ENCODE measurements at regions not wholly inside any gene's neighbourhood (a gene's known extent, or its start where the extent isn't known, plus 50 kb on each side); places are given as distances from the start of the nearest gene placed in this dataset.
"Not testable (repeated sequence)": the region's sequence is repeated elsewhere in the genome, so short reads cannot be mapped to it uniquely, and the experiment has no call there.

DNA sequence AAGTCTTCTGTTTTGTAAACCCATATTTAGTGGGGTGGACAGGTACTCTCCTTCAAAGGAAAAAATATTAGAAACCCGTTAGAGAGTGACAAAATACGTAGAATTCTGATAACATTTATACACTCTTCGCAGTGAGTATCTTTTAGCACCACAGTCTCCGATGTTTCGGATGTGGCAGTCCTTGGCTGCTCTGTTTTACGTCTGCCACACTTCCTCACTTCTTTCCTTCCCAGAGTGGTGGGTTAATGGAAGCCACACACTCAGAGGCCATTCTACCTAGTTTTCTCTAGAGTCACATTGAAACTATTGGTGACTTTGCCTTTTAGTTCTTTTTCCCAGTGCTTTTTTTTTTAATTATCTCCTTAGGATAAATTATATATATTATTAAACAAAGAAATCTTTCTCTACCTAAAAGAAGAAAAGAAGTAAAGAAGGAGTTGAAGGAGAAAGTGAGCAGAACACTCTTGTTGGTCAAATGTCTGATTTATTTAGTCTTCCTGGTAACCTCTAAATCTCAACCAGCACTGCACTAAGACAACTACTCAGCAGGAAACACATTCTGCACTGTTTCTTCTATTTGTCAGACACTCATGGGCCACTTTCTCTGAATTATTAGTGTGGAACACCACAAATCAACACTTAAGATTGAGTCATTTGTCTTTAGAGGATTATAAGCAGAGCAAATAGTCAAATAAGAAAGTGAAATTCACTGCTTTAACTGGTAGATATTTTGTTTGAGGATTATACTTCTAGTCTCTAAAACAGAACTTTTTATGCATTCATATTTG lies 451.3 kb upstream of the TMEFF2 start:
- no peak for DNase-seq (ENCODE audit: low spot score)

DNA sequence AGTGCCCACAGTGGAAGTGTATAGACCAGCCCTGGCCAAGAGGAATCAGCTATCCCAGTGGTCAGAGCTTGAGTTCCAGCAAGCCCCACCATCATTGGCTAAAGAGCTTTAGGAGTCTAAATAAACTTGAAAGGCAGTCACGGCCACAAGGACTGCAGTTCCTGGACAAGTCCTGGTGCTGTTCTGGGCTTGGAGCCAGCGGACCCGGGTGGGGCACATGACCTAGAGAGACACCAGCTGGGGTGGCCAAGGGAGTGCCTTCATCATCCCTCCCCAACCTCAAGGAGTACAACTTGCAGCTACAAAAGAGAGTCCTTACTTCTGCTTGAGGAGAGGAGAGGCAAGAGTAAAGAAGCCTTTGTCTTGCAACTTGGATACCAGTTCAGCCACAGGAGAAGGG lies 439.8 kb upstream of the TMEFF2 start:
- DNase-seq (ENCODE audit: low spot score): no peak

DNA sequence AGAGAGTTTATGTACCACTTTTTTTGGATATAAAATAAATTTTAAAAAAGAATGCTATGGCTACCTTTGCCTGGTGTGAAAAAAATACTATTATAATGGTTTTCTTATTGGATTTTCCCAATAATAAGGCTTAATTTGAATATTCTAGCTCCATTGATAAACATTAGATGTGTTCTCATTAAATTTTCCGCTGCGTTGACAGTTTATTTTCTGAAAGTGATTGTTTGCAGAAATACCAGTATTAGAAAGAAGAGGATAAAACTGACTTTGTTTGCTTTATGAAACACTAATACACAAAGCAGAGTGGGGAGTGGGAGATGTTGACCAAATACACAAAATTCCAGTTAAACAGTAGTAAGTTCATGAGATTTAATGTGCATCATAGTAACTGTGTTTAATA lies 433.3 kb upstream of the TMEFF2 start:
- no peak for DNase-seq (ENCODE audit: low spot score)

DNA sequence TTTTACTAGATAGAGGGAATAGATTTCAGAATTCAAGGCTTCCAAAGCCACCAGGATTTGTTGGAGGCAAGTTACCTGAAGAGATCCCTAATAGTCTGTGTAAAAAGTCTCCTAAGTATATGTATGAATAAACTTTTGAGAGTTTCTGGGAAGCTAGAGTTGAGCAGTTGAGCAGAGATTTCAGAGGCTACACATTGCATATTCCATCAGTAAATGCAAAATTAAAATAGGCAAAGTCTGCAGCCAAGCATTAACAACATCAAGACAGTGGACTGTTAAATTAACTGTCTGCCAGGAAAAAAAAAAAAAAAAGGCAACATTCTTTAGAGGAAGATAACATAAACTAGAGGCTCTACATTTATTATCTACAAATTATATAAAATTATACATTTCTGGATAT lies 420.4 kb upstream of the TMEFF2 start:
- DNase-seq (ENCODE audit: low spot score): no peak

DNA sequence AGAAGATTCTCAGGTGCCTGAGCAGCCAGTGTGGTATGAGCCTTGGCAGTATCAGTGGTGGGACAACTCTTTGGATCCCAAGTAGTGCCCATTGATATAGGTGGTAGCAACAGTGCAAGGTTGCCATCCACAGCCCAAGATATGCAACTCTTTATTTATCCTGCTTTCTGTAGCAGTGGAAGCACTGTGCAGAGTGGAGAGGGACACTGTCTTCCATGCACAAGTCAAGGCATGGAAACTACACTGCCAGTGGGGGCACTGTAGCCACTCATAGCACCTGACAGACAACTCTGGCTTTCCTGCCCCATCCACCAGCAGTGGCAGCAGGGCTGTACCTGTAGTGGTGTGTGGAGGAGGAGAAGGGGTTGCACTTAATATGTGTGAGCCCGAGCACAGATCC lies 409.6 kb upstream of the TMEFF2 start:
- no peak for DNase-seq (ENCODE audit: low spot score)

DNA sequence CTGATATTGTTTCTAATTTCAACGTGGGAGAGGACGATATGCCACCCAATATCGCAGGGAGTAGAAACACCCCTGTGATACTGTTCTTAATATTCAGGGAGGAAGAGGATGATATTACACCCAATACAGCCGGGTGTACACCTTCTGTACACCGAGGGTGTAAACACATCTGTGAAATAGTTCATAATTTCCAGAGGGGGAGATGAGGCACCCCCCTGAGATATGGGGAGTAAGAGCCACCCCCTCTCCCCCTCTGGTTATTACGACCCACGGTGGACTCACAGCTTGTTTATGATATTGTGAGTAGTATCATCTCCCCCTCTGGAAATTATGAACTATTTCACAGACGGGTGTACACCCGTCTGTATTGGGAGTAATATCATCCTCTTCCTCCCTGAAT lies 403.9 kb upstream of the TMEFF2 start:
- DNase-seq (ENCODE audit: low spot score): not testable (repeated sequence)

DNA sequence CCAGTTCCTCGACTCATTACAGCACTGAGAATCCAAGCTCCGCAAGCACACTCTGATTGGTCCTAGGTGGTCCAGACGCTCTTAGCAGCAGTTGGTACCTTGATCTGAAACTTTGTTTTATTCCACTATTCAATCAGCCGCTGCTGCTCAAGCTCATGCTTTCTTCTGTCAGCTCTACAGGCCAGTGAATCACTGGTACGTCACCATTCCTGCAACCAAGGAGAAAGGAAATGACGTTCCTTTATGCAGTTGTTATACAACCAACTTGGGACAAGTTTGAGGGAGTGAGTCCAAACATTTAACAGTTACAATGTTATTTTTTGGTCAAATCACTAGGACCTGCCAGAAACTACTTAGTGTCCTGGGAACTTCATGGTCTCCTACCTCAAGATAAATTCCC lies 398.8 kb upstream of the TMEFF2 start:
- no peak for DNase-seq (ENCODE audit: low spot score)

DNA sequence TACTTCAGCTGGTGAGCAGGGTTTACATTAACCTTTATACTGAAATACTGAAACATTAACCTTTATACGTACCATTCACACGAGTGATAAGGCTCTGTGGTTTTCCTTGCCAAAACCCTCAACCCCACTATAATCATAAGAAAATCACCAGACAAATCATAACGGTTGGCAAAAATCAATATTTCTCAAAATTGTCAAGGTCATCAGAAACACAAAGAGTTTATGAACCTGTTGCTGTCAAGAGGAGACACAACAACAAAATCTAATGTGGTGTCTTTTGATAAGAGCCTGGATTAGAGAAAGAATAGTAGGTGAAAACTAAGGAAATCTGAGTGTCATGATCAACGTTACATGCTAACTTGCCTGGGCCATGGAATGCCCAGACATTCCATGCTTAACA lies 396.9 kb upstream of the TMEFF2 start:
- no peak for DNase-seq (ENCODE audit: low spot score)

DNA sequence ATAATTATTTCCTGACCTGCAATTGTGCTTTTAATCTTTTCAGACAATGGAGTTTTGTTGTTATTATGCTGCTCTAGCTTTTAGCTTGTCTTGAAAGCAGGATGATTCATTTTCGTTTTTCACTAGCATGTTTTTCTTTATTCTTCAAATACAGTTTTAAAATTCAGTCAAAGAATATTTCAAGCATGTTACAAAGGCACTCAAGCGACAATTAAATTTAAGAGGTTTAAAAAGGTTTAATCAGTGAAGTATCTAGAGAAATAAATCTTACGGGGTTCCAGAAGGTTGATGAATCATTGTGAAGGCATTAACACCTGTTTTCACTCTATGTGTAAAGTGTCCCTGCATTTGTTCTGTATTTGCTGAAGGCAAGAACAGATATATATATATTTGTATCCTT lies 390.7 kb upstream of the TMEFF2 start:
- no peak for DNase-seq (ENCODE audit: low spot score)

DNA sequence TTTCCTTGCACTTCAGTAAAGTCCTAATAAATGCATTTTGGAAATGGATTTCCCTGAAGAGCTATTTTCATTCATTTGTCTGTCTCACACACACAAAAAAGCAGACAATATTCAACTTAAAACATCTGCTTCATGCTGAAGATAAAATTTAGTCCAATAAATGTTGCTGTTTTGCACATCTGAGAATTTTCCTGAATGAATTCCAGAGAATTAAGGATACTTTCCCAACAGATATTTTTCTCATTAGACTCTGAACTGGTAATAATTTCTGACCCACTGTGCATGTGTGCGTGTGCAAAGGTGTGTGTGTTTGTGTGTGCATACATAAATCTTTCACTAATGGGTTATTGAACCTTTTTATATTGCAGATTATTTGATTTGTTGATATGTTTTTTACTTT lies 390.2 kb upstream of the TMEFF2 start:
- DNase-seq (ENCODE audit: low spot score): no peak

DNA sequence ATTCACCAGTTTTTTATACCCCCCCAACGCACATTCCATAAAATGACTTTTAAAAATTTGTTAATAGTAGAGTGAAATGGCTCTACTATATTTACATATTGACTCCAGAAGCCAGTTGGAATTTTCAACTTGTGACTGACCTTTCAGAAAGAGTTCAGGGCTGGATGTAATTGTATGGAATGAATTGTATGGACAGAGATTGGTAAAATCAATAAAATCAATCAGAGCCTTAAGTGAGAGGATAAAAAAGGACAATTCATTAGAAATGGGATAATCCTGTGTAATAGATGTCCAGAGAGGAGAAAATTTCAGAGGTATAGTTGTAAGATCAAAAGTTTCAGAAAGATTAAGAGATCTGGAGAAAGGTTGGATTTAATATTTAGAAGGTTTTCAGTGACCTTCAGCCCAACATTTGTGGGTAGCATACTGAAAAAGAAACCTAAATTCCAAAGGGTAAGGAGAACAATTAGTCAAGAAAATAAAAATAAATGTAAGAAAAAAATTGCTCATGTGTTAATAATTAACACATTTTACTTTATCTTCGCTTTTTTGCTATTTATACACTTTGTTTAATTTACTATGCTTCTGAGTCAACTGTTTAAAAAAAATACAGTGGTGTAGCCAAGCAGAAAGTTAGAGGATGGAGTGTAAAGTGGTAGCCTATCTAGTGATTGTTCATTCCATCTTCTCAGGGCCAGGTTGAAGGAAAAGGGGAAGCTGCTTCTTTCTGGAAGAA lies 385.4 kb upstream of the TMEFF2 start:
- no peak for DNase-seq (ENCODE audit: low spot score)

DNA sequence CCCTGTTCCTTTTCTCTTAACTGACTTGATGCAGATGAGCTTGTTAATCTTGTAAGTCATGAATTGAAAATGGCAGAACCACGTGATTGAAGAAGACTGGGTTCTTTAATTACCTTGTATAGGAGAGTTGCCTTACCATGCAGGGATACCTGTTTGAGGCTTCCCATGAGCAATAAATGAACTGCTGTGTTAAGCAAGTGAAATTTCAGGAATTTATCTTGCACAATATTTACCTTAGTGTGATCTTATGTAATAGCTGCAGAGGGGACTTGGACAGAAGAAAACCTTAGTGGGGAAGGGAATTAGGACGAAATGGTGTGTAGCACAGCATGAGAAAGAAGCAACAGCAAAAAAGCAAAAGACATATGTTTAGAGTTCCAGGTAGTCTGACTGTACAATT lies 384.0 kb upstream of the TMEFF2 start:
- DNase-seq (ENCODE audit: low spot score): no peak

DNA sequence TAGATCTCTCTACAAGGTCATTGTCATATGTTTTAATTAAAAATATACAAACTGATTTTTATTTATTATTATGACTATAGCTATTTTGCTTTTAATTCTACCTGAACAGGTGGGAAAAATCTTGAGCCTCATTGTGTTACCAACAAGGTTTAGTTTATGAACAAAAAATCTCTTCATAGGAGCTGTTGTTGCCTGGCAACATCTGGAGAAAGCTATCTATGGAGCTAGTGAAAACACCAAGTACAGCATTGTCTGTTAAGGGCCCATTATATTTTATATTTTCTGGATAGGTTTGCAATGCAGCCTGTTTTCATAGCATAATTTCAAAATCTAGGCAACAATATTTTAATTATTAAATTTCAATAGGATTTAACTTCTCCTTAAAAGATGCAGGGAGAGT lies 383.0 kb upstream of the TMEFF2 start:
- no peak for DNase-seq (ENCODE audit: low spot score)

DNA sequence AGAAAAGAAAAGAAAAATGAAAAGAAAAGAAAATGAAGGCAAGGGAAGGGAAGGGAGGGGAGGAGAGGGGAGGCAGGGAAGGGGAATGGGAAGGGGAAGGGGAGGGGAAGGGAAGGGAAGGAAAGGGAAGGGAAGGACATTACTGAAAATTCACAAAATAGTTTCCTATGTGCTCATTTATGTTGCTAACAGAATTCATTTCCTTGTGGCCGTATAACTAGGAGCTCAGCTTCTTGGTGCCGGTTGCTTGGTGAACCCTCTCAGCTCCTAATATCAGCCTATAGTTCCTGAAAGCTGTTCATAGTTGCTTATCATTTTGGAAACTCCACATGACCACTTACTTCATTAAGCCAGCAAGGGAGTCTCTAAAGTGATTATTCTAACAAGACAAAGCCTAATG lies 379.8 kb upstream of the TMEFF2 start:
- no peak for DNase-seq (ENCODE audit: low spot score)

DNA sequence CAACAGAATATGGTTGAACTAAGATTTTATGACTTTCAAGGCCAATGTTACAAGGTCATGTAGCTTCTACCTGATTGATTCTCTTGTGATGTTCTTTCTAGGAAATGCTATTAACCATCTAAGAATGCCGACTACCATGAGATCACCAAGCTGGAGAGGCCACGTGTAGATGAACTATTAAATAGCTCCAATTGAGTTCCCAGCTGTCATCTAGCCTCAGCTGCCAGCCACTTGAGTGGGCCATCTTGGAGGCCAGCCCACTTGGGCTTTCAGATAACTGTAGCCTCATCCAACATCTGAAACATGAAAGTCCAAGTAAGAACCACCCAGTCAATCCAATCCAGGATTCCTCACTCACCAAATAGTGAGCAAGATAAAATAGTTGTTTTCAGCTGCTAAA lies 376.9 kb upstream of the TMEFF2 start:
- no peak for DNase-seq (ENCODE audit: low spot score)

DNA sequence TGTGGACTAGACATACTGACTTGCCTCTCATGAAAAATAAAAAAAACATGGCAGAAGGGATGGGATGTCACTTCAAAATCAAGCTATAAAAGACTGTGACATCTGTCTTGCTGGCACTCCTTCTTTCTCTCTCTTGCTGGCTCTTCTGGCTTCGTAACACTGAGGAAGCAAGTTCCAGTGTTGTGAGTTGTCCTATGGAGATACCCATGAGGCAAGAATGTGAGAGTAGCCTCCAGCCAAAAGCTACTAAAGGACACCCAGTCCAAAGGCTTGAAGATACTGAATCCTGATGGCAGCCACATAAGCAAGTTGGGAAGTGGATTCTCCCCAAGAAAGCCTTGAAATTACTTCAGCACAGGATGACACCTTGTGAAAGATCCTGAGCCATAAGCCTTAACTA lies 376.1 kb upstream of the TMEFF2 start:
- no peak for DNase-seq (ENCODE audit: low spot score)

DNA sequence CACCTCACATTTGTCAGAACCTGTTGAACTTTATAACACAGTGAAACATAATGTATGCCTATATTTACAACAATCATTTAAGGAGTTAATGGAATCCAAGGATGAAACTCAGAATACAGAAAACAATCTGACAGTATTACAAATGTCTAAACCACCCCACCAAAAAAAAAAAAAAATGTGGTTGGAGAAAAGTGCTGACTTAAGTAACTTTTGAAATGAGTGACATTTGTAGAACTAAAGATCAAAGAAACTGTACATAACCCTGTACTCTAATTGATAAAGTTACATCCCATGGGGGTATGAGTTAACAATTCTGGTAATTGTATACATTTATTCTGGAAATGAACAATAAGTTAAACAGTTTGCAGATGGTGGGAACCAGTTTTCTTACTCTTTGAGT lies 372.1 kb upstream of the TMEFF2 start:
- no peak for DNase-seq (ENCODE audit: low spot score)

DNA sequence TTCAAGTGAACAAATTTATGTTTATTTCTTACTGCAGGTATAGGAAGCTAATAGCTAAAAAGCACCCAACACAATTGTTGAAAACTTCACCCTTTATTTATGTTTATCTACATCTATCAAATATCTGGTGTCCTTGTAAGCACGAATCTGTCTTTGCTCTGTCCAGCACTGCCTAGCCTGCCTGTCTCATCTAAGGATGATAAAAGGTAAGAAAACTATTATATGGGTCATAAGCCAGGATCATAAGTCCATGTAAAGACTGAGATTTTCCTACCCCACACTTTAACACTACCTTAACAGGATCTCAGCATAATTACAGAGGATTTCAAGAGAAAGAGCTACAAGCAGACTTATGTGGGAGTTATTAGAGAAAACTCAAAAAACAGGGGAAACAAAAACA lies 365.6 kb upstream of the TMEFF2 start:
- no peak for DNase-seq (ENCODE audit: low spot score)

DNA sequence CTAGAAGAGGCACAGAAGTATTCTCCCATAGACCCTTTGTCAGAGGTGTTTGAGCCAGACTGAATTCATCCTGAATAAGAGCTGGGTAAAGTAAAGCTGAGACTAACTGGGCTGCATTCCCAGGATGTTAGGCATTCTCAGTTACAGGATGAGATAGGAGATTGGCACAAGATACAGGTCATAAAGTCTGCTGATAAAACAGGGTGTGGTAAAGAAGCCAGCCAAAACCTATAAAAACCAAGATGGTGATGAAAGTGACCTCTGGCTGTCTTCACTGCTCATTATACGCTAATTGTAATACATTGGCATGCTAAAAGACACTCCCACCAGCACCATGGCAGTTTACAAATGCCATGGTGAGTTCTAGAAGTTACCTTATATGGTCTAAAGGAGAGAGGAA lies 364.9 kb upstream of the TMEFF2 start:
- DNase-seq (ENCODE audit: low spot score): no peak

DNA sequence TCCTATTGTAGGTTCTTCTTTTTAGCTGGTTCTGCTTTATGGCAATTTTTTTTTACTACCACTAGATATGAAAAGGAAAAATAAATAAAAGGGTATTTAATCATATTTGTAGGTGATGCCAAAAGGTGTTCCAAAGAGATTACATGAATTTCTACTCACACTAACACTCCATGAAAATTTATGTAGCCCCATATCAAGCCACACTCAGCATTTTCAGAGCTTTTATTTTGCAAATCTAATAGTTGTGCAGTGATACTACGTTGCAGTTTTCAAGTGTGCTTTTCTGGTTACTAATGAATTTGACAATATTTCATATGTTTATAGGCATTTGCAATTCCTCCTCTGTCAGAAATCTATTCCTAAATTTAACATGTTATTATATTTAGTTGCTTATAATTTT lies 363.9 kb upstream of the TMEFF2 start:
- DNase-seq (ENCODE audit: low spot score): no peak

DNA sequence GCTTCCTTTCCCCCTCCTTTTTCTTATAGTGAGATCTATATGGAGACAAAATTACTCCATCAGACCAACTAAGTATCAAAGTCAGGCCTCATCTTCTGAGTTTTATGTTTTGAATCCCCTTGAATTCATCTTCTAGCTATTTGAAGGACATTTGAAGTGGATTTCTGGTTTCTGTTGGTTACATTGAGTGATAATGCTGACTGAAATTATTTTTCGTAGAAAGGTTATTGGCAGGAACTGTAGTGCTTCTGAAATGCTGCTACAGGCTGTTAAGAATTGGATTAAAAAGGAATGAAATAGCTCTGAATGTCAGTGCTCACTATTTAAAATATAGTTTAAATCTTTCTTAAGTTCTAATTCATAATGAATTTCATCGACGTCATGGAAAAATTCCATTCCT lies 361.0 kb upstream of the TMEFF2 start:
- no peak for DNase-seq (ENCODE audit: low spot score)

DNA sequence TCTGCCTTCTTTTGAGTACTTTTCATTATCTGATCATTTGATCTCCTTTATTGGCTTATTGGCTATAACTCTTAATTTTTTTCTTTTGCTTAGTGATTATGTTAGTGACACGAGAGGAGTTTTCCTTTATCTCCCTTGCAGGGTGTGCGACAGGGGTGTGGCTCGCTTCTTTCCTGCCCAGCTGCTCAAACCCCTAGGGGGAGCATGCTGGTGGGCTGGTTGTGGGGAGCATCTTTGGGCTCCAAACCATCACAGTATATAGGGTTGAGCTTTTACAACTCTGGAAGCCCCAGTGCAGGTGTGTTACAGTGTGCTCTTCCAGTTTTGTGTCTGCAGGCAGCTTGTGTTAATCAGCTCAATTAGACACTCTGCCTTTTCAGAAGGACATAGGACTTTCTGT lies 357.0 kb upstream of the TMEFF2 start:
- no peak for DNase-seq (ENCODE audit: low spot score)

DNA sequence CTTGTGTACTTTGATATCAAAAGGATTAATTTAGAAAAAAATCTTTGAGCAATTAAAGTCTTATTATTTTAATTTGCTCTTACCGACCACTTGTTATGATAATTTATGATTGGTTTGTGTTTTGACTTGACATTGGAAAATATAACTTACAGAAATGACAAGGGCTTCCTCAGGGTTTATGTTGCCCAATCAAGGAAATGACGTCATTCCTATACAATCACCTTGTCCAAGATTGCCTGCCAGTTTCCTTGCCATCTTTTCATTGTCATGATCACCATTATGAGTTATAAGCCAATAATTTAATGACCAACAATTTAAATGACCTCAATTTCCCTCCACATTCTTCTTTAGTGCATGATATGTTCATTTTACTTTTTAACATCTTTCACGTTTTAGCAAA lies 351.8 kb upstream of the TMEFF2 start:
- DNase-seq (ENCODE audit: low spot score): no peak

DNA sequence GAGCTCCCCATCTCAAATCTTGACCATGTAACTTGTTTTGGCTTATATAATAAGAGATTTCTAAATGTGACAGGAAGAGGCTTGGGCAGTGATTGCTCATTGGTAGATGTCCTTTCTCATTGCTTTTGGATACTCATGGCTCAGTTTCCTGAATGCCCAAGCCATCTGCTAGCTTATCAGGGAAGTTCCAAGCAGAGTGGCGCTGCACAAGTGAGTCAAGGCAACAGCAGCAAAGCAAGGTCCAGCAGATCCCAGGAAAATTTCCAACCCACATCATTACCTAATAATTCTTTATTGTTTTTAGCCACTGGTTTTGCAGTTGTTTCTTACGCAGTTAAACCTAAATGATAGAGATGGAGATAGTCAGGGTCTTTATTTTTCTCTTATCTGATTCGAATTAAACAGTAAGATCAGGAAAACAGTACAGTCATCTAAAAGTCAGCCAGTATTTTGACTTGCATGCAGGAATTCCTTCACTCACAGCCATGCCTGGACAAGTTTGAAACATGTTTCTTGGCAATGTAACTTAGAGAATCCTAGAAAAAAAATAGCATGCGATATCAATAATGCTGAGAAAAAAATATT lies 349.7 kb upstream of the TMEFF2 start:
- DNase-seq (ENCODE audit: low spot score): no peak
